ENCODE measurements at regions not wholly inside any gene's neighbourhood (a gene's known extent, or its start where the extent isn't known, plus 50 kb on each side); places are given as distances from the start of the nearest gene placed in this dataset.
"Not testable (repeated sequence)": the region's sequence is repeated elsewhere in the genome, so short reads cannot be mapped to it uniquely, and the experiment has no call there.

DNA sequence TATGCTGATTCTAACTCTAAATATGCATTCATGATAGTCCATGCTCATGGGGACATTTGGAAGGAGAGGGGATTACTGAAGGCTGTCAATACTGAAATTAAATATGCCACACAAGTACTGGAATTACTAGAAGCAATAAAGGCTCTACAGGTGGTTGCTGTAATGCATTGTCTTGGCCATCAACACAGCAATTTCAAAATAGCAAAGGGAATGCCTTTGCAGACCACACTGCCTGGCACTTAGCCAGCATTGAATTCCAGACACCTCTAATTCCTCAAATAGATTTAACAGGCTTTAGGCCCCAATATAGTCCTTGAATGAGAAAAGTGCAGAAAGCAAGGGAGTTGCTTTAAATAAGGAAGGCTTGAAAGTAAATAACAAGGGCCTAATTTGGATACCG is 115.8 kb upstream of the PLCL2 start:
- intact Hi-C loops (cut with micrococcal nuclease): no loop called here

DNA sequence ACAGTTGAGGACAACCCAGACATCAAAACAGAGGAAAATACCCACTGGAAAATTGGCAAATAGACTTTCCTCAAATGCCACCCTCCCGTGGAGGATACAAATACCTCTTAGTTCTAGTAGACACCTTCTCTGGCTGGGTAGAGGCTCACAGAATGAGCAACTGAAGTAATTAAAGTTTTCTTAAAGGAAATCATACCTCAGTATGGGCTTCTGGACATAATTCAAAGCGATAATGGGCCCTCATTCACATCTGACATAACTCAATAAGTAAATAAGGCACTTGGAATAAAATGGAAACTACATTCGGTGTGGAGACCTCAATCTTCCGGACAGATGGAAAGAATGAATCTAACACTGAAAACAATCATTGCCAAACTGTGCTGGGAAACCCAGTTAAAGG is 115.2 kb upstream of the PLCL2 start:
- intact Hi-C loops (cut with micrococcal nuclease): no loop called here

DNA sequence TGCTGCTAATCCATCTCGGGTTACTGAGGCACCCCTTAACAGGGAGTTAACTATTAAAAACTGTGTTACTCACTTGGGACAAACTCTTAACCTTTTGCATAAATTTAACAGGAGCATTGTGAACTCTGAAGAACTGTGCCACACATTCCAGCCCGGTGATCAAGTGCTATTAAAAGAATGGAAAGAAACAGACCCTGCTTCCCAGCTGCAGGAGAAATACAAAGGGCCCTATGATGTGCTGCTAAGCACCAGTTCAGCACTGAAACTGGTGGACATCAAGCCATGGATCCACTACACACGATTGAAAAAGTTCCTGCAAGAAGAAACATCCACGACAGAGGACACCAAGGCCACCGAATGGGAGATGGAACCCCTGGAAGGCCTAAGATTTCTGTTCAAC is 114.7 kb upstream of the PLCL2 start:
- intact Hi-C loops (cut with micrococcal nuclease): no loop called here

DNA sequence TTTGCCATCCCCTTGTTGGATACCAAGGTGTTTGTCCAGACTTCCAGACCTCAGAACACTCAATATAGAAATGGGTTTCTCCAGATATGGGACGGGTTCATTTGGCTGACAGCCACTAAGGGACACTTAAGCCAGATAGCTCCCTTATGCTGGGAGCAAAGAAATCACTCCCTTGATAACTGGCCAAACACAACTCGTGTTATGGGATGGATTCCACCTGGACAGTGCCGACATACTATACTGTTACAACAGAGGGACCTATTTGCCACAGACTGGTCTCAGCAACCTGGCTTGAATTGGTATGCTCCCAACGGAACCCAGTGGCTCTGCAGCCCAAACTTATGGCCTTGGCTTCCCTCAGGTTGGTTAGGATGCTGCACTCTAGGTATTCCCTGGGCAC is 114.0 kb upstream of the PLCL2 start:
- intact Hi-C loops (cut with micrococcal nuclease): no loop called here

DNA sequence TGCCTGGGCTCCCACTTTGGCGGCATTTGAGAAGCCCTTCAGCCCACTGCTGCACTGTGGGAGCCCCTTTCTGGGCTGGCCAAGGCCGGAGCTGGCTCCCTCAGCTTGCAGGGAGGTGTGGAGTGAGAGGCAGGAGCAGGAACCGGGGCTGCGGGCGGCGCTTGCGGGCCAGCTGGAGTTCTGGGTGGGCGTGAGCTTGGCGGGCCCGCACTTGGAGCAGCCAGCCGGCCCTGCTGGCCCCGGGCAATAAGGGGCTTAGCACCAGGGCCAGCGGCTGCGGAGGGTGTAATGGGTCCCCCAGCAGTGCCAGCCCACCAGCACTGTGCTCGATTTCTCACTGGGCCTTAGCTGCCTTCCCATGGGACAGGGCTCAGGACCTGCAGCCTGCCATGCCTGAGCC is 111.2 kb upstream of the PLCL2 start:
- intact Hi-C loops (cut with micrococcal nuclease): not testable (repeated sequence)

DNA sequence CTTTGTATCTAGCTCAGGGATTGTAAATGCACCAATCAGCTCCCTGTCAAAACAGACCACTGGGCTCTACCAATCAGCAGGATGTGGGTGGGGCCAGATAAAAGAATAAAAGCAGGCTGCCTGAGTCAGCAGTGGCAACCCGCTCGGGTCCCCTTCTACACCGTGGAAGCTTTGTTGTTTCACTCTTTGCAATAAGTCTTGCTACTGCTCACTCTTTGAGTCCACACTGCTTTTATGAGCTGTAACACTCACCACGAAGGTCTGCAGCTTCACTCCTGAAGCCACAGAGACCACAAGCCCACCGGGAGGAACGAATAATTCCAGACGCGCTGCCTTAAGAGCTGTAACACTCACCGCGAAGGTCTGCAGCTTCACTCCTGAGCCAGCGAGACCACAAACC is 110.2 kb upstream of the PLCL2 start:
- intact Hi-C loops (cut with micrococcal nuclease): not testable (repeated sequence)

DNA sequence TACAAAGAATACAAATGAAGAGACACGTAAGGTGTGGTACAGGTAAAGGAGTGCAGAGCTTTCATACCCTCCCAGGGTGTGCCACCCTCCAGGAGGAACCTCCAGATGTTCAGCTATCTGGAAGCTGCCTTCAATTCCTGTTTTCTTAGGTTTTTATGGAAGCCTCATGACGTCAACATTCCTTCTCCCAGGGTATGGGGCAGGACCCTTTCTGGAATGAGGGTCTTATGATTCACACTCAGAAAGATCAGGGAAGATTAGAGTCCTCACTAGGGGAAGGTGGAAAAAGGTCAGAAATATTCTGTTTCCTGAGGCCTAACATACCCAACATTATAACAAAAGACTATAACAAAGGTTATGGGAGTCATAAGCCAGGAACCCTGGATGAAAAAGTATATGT is 99.8 kb upstream of the PLCL2 start:
- intact Hi-C loops (cut with micrococcal nuclease): no loop called here

DNA sequence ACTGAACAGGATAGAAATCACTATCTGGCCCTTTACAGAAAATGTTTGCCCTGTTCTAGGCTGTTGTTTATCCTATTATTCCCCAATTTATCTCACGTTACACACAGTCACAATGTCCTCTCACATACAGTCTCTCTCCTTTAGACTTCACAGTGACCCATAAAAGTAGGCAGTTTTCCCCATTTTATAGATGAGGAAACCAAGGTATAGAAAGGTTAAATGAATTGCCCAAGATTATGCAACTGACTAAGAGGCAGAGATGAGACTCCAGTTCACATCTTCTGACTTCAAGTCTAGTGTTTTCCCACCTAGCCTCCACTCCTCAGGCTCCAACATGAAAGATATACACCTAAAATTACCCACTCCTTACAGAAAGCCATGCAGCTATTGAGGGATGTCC is 99.3 kb upstream of the PLCL2 start:
- intact Hi-C loops (cut with micrococcal nuclease): no loop called here

DNA sequence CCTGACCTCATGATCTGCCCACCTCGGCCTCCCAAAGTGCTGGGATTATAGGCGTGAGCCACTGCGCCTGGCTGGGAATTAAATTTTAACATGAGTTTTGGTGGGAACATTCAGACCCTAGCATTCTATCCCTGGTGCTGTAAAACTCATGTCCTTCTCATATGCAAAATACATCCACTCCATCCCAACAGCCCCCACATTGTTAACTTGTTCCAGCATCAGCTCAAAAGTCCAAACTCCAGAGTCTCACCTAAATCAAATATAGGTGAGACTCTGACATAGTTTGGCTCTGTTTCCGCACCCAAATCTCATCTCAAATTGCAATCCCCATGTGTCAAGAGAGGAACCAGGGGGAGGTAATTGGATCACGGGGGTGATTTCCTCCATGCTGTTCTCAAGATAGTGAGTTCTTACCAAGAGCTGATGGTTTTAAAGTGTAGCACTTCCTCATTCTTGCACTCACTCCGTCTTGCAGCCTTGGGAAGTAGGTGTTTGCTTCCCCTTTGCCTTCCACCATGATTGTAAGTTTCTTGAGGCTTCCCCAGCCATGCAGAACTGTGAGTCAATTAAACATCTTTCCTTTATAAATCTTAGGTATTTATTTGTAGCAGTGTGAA is 96.2 kb upstream of the PLCL2 start:
- intact Hi-C loops (cut with micrococcal nuclease): no loop called here

DNA sequence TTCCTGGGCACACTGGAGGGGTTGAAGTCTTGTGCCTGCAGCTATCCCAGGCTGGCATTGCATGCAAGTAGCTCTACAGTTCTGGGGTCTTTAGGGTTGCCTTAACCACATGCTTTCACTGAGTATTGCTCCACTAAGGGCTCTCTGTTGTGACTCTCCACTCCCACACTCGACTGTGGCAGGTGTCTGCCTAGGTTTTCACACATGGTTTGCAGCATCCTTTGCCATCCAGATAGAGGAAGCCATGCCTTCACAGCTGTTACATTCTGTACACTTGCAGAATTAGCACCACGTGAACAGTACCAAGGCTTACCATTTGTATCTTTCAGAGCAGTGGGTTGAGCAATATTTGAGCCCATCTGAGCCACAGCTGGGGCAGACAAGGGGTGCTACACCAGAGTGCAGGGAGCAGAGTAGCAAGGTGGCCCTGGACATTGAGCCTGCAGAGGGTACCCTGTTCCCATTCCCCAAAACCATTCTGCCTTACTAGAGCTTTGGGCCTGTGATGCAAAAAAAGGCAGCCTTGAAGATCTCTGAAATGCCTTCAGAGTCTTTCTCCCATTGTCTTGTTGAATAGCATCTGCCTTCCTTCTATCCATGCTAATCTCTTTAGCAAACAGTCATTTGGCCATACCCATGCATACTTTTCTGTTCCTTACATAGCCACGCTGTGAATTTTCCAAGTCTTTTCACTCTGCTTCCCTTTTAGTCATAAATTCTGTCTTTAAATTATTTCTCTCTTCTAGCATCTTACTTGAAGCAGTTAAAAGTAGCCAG is 95.2 kb upstream of the PLCL2 start:
- intact Hi-C loops (cut with micrococcal nuclease): no loop called here

DNA sequence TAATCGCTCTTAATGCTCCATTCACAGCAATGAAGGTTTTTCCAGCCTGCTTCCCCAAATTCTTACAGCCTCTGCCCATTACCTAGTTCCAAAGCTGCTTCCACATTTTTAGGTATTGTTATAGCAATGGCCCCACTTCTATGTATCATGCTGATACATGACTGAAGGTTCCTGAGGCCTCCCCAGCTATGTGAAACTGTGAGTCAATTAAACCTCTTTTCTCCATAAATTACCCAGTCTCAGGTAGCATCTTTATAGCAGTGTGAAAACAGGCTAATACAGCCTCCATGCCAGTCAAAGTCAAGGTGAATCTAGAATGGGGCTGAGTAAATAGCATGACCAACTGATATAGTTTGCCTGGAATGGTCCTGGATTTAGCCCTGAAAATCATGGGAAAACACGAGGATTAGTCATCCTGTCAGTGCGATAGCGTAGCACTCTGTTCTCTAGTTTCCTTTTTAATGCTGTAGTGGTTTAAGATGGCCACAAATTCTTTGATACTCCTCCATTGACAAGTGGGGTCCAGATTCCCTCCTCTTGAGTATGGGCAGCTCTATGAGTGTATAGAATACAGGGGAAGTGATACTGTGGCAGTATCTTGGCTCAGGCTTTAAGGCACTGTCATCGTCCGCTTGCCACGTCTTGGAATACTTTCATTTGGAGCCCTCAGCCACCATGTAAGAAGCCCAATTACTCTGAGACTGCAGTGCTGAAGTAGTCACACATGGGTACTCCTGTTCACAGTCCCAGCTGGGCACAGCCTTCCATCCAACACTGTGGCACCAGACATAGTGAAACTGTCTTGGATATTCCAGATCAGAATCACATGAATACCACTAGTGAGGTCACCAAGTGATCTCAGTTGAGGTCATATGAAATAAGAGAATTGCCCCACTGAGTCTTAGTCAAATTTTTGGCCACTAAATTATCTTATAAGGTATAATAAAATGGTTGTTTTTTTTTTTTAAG is 94.0 kb upstream of the PLCL2 start:
- intact Hi-C loops (cut with micrococcal nuclease): no loop called here

DNA sequence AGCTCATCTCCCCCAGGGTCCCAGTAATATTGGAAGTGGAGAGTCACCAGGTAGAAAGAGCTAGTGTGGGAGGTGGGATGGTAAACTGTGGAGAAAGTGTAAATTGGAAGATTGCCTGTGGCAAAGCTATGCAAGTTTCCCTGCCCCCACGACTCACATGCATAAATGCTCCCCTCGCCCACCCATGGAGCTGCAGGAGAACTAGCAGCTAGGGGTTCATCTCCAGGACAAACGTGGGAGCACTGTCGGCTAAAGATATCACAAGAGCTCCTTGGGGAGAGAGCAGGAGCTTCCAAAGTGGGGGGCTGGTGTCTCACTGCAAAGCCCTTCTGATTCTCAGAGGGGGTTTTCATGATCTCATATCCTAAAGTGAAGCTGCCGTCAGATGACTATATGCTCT is 91.4 kb upstream of the PLCL2 start:
- intact Hi-C loops (cut with micrococcal nuclease): no loop called here

DNA sequence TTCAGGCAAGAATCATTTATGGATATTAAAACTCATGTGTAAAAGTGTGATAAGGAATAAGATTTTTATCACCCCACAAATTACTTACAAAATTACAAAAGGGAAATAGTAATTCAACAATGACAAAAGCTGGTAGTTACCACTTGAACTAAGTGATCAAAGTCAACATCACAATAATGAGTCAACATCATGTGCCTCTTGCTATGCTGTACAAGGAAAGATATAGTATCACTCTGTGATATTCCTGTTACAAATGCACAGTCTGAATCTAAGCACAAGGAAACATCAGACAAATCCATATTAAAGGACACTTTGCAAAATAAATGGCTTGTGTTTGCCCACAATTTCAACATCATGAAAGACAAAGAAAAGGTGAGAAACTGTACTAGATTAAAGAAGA is 90.5 kb upstream of the PLCL2 start:
- intact Hi-C loops (cut with micrococcal nuclease): no loop called here

DNA sequence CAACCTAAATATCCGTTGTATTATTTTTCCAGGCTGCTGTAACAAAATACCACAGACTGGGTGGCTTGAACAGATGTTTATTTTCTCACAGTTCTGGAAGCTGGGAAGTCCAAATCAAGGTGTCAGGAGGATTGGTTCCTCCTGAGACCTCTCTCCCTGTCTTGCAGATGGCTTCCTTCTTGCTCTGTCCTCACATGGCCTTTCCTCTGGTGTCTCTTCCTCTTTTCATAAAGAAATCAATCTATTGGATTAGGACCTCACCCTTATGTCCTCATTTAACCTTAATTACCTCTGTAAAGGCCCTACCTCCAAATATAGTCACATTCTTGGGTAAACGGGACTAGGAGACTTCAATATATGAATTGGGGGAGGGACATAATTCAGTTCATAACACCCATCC is 89.2 kb upstream of the PLCL2 start:
- intact Hi-C loops (cut with micrococcal nuclease): no loop called here

DNA sequence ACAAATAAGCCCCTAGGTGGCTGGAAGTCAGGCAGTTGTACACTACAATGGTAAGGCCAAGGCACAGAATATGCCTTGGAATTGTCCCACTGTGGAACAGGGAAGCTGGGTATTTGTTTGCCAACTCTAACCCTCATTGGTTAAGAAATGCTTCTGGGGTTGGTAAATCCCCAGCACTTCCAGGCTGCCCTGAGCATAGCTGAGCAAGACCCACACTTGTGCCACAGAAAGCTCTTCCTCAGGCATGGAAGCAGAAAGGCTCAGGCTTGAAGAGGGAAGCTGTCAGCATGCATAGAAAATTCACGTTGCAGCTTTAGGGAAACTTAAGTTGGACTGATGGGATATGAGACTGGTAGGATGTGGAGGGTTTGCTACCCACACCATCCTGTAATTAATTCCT is 86.9 kb upstream of the PLCL2 start:
- intact Hi-C loops (cut with micrococcal nuclease): no loop called here

DNA sequence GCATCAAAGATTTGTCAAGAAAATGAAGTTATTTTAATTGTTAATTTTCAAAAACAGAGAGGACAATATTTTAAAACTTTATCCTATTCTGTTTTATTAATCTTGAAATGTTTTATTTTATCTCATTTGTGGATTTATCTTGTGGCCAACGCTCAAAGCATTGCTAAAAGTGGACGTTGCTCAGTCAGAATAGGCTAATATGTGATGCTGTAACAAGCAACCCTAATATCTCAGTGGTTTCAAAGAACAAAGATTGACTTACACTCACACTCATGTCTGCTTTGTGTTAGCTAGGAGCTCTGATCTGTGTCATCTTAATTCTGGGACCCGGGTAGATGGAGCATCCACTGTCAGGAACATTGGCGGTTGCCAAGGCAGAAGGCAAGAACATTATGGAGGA is 86.0 kb upstream of the PLCL2 start:
- intact Hi-C loops (cut with micrococcal nuclease): no loop called here

DNA sequence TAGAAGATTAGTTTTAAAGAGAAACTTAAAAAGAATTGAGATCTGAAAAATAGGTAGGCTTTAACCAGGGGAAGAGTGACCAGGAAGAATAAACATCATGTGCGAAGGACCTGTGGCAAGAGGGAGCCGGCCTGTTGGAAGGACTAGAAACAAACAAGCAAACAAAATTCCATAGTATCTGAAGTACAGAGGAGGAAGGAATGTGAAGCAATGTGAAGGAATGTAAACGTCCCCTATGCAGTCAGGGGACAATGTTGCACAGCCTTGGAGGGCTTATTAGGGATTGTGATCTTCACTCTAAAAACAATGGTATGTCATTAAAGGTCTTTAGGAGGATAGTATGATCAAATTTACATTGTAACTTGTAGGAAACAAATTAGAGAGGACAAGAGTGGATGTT is 84.4 kb upstream of the PLCL2 start:
- intact Hi-C loops (cut with micrococcal nuclease): no loop called here

DNA sequence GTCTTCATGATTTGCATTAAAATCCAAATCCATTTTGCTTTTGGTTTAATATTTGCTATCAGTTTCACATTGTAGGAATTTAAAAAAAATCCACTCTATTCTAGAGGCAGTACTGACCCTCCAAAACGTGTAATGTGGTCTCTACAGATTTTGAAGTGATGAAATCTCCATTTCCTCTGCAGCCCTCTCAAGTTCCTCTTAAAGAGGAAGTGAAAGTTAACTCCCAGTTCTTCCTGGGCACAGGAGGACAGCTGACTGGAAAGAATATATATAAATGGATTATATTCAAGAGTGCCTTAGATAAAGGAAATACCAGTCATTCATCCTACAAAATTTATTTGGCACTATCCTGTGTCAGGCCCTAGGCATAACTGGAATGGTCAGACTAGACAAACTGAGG is 83.5 kb upstream of the PLCL2 start:
- intact Hi-C loops (cut with micrococcal nuclease): no loop called here

DNA sequence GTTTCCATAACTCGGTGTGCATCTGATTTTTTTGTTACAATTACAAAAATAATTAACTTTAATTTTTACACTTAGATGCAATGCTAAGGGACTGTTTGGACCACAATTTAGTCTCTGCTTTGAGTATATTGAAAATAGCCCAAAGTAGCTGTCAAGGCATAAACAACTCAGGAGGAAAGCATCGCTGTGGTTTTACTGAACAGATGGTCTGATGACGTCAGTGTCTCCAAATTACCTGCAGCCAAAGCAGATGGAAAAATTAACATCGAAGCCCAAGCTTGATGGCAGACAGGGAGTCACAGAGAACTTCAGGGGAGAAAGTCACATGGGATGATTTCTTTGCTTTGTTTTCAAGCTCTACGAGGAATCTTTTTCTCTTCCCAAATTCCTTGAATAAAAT is 83.1 kb upstream of the PLCL2 start:
- intact Hi-C loops (cut with micrococcal nuclease): no loop called here

DNA sequence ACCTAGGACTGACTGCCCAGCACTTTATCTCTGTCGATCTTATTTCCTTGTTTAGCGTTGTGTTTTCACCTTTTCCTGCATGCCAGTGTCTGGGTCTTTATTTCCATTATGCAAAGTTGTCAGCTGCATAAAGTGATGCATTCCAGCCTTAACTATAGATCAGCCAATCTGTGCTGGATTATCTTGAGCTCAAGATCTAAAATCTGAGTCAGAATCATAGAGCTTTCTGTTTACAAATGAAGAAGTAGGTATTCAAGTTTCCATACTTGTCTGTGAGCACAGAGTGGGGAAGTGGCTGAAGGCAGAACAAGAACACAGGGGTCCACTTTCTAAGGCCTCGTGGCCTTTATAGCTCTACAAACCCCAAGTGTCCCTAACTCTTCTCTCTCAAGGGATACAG is 82.4 kb upstream of the PLCL2 start:
- intact Hi-C loops (cut with micrococcal nuclease): no loop called here

DNA sequence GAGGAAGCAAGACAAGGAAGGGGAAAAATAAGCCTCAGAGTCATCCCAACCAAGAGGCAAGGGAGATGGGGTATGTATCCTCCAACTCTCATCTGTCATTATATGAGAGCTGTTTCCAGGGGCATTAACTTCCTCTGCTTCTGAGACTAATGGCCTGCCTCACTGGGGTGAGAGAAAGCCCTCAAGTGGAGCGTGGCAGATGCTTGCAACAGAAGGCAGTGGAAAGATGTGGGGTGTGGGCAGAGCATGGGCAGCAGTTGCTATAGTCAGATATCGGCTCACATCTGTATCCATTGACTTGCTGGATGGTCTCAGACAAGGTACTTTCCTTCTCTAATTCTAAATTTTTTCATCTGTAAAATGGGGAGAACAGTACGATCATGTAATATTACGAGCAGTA is 81.7 kb upstream of the PLCL2 start:
- intact Hi-C loops (cut with micrococcal nuclease): no loop called here

DNA sequence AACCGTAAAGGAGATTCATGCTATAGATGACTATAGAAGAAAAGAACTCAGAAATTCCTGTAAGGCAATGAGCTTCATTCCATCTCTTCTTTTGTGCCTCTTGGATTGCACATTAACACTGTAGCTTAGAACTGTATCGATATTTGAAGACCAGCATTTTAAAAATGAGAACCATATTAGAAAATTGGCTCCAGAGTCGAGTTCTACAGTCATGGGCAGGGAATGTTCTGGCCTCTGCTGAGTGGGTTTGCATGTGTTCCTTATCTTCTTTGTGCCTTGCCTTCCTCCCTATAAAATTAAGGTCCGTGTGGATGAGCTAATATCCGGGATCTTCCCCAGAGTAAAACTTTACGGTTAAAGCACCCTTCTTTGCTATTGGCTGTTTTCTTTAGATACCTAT is 77.4 kb upstream of the PLCL2 start:
- intact Hi-C loops (cut with micrococcal nuclease): no loop called here

Data from T-helper 1 cell treated with Interleukin-12 subunit alpha and Interleukin-12 subunit beta and Interleukin-4 antibody, amounts not matched to agents 30 ng/mL and 1 ng/mL, for 36 hours (primary cell).